ENCODE measurements at regions not wholly inside any gene's neighbourhood (a gene's known extent, or its start where the extent isn't known, plus 50 kb on each side); places are given as distances from the start of the nearest gene placed in this dataset.
"Not testable (repeated sequence)": the region's sequence is repeated elsewhere in the genome, so short reads cannot be mapped to it uniquely, and the experiment has no call there.

- CTCF ChIA-PET, result no interaction called here
- no peak for DNase-seq (ENCODE audit: low read depth, low spot score)
- POLR2A ChIA-PET, result no interaction called here
- H3K27me3 ChIP-seq (ENCODE audit: control insufficient read depth, insufficient read depth, low read length), result no peaks in the 10 kb centered on the region
- H3K4me3 ChIP-seq (ENCODE audit: low read depth, low read length), result no peak overlapping the region
- H3K9me3 ChIP-seq (ENCODE audit: control insufficient read depth, insufficient read depth, low read length), result peaks cover 6% of the 10 kb centered on the region; the same call in 1 of the 2 replicates
- TF ChIP-seq CTCF (IDR thresholded peaks at IDR 0.05; ENCODE audit: low read depth, low read length), result no peak
- no peak overlapping the region for H3K27ac ChIP-seq (ENCODE audit: low read depth, low read length)
Observed at GRCh38 chr14:31911160-31911559, 165.9 kb upstream of the ARHGAP5 start.

- no peak for DNase-seq (ENCODE audit: low read depth, low spot score)
- Histone ChIP-seq H3K9me3 (ENCODE audit: control insufficient read depth, insufficient read depth, low read length) (peaks cover 6% of the 10 kb centered on the region; the same call in 1 of the 2 replicates), H3K27me3 (ENCODE audit: control insufficient read depth, insufficient read depth, low read length) (no peaks in the 10 kb centered on the region), H3K27ac (ENCODE audit: low read depth, low read length) (no peak overlapping the region), H3K4me3 (ENCODE audit: low read depth, low read length) (no peak overlapping the region)
- CTCF ChIA-PET, result interaction anchor here (1.3 kb wide), 1 partner anchor 14 kb away, joined by 5 read pairs; no protein-coding TSS in a partner anchor
- no peak for TF ChIP-seq CTCF (IDR thresholded peaks at IDR 0.05; ENCODE audit: low read depth, low read length)
- POLR2A ChIA-PET, result no interaction called here
Observed at GRCh38 chr14:31913370-31913769, 163.7 kb upstream of the ARHGAP5 start.

- H3K4me3 ChIP-seq (ENCODE audit: low read depth, low read length); DNase-seq (ENCODE audit: low read depth, low spot score); H3K27ac ChIP-seq (ENCODE audit: low read depth, low read length); POLR2A ChIA-PET; H3K9me3 ChIP-seq (ENCODE audit: control insufficient read depth, insufficient read depth, low read length); H3K27me3 ChIP-seq (ENCODE audit: control insufficient read depth, insufficient read depth, low read length): not testable (repeated sequence)
- CTCF ChIA-PET, result interaction anchor here (1.2 kb wide), 1 partner anchor 8 kb away, joined by 3 read pairs; no protein-coding TSS in a partner anchor
Observed at GRCh38 chr14:31918289-31918688, 158.8 kb upstream of the ARHGAP5 start.

GRCh38 chr14:31920001-31920400 is 157.1 kb upstream of the ARHGAP5 start:
- no peak for TF ChIP-seq CTCF (IDR thresholded peaks at IDR 0.05; ENCODE audit: low read depth, low read length)
- Histone ChIP-seq H3K4me3 (ENCODE audit: low read depth, low read length) (no peak overlapping the region), H3K27ac (ENCODE audit: low read depth, low read length) (no peak overlapping the region), H3K27me3 (ENCODE audit: control insufficient read depth, insufficient read depth, low read length) (no peaks in the 10 kb centered on the region), H3K9me3 (ENCODE audit: control insufficient read depth, insufficient read depth, low read length) (no peaks in the 10 kb centered on the region)
- ChIA-PET CTCF (interaction anchor here (1.1 kb wide), 1 partner anchor 334 kb away, joined by 4 read pairs; no protein-coding TSS in a partner anchor), POLR2A (no interaction called here)
- DNase-seq (ENCODE audit: low read depth, low spot score), result no peak

- TF ChIP-seq CTCF (IDR thresholded peaks at IDR 0.05; ENCODE audit: low read depth, low read length), result no peak
- H3K9me3 ChIP-seq (ENCODE audit: control insufficient read depth, insufficient read depth, low read length), result no peaks in the 10 kb centered on the region
- ChIA-PET CTCF (interaction anchor here (1.1 kb wide), 1 partner anchor 333 kb away, joined by 4 read pairs; no protein-coding TSS in a partner anchor), POLR2A (no interaction called here)
- H3K27me3 ChIP-seq (ENCODE audit: control insufficient read depth, insufficient read depth, low read length), result no peaks in the 10 kb centered on the region
- no peak overlapping the region for H3K27ac ChIP-seq (ENCODE audit: low read depth, low read length)
- no peak overlapping the region for H3K4me3 ChIP-seq (ENCODE audit: low read depth, low read length)
- no peak for DNase-seq (ENCODE audit: low read depth, low spot score)
Observed at GRCh38 chr14:31920989-31921650, 156.0 kb upstream of the ARHGAP5 start.

Data from AG04450 (cell line).